Stimulated activated CD4-positive, alpha-beta T cell treated with anti-CD3 and anti-CD28 coated beads, Interleukin-15, amount 100 ng/mL, for 1 hour (primary cell): ENCODE measurements at regions not wholly inside any gene's neighbourhood (a gene's known extent, or its start where the extent isn't known, plus 50 kb on each side); places are given as distances from the start of the nearest gene placed in this dataset.
"Not testable (repeated sequence)": the region's sequence is repeated elsewhere in the genome, so short reads cannot be mapped to it uniquely, and the experiment has no call there.

Source experiments
- DNase-seq, 2 donors: peaks; one replicate each; pipeline ENCODE4 v3.0.0-alpha.2; 2020; ENCODE audit warnings: low read depth in 1 of 2, low spot score in 1 of 2

DNA sequence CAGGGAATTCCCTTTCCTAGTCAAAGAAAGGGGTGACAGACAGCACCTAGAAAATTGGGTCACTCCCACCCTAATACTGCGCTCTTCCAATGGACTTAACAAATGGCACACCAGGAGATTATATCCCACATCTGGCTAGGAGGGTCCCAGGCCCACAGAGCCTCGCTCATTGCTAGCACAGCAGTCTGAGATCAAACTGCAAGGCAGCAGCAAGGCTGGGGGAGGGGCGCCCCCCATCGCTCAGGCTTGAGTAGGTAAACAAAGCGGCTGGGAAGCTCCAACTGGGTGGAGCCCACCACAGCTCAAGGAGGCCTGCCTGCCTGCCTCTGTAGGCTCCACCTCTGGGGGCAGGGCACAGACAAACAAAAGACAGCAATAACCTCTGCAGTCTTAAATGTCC lies 1043.9 kb upstream of the GRIA3 start:
- DNase-seq, result not testable (repeated sequence)

DNA sequence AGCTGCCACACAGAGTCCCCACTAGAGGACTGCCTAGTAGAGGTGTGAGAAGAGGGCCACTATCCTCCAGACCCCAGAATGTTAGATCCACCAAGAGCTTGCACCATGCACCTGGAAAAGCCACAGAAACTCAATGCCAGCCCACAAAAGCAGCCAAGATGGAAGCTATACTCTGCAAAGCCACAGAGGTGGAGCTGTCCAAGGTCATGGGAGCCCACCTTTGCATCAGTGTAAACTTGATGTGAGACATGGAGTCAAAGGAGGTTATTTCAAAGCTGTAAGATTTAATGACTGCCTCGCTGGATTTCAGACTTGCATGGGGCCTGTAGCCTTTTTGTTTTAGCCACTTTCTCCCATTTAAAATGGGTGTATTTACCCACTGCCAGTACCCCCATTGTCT lies 1030.1 kb upstream of the GRIA3 start:
- DNase-seq, result no peak

DNA sequence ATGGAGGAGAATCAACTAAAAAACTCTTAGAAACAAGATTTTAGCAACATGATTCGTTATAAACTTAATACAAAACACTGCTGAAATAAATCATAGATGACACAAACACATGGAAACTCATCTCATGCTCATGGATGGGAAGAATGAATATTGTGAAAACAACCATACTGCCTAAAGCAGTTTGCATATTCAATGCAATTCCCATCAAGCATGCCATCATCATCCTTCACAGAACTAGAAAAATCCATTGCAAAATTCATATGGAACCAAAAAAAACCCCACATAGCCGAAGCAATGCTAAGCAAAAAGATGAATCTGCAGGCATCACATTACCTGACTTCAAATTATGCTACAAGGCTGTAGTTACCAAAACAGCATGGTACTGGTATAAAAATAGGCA lies 1015.8 kb upstream of the GRIA3 start:
- DNase-seq, result no peak

DNA sequence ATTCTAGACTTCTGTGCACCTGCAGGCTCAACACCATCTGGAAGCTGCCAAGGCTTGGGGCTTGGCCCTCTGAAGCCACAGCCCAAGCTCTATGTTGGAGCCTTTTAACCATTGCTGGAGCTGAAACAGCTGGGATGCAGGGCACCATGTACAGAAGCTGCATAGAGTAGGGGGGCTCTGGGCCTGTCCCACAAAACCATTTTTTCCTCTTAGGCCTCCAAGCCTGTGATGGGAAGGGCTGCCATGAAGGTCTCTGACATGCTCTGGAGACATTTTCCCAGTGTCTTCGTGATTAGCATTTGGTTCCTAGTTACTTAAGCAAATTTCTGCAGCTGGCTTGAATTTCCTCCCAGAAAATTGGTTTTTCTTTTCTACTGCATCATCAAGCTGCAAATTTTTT lies 999.3 kb upstream of the GRIA3 start:
- no peak for DNase-seq

DNA sequence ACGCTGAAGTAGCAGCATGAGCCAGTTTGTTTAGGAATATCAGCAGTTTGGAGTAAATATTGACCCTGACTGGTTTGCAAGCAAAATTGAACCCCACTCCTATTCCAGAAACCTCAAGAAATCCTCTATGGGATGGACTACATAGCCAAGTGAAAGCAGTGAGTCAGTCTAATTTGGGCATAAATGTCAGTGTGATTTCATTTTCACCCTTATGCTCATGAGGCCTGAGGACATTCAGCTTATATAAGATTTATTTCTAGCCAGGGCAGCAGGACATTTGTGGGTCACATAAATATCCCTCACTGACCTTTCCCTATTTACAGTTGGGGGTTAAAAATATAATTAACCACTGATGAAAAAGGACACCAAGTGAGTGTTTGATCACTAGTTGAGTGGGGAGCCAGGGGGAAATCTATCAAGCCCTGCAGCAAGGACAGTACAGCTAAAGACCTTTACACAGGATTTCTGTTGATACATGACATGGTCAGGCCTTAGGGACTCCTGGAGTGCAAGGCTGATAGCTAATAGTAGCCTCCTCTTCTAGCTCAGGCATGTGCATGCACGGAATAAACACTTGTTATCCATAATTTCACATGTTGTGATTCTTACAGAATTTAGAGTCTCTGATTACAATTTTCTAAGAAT lies 996.9 kb upstream of the GRIA3 start:
- no peak for DNase-seq

DNA sequence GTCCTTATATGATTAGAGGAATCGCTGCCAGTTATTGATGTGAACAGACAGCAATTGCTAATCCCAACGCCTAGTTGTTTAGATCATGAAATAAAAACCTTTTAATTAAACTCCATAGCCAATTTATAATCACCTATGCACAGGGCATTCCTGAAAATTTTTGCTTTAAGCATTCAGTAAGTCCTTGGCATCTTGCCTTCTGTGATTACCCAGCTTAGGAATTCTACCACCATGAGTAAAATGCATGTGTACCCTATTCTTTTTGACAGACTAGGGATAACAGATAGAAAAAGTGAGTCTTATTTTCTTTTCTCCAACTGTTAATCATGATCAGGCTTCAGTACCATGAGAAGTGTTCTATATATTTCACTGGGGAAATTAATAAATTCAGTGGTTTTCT lies 995.3 kb upstream of the GRIA3 start:
- no peak for DNase-seq

DNA sequence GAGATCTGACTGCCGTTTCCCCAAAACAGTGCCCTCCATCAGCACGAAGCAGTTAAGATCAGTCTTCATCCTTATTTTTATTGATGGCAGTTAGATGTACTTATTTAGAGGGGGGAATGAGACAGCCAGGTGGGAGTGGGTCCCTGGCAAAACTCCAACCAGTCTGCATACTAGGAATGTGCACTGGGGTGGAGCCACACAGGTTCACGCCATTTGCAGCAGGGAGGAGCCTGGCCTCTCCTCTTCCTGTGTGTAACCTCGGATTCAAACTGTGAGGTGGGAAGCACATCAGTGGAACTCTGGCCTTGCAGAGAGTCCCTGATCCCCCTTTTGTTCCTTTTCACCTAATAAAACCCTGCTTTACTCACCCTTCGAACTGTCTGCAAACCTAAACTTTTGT lies 987.7 kb upstream of the GRIA3 start:
- DNase-seq, result no peak

DNA sequence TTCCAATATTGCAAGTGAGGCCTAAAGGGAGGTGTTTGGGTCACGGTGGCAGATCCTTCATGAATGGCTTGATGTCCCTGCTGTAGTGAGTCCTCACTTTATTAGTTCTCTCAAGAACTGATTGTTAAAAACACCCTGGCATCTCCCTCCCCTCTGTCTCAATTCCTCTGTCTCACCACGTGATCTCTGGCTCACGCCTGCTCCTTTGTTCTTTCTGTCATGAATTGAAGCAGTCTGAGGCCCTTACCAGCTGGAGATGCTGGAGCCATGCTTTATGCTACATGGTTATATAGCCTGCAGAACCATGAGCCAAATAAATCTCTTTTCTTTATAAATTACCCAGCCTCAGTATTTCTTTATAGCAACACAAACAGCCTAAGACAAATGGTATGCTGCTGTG lies 980.7 kb upstream of the GRIA3 start:
- DNase-seq, result no peak

DNA sequence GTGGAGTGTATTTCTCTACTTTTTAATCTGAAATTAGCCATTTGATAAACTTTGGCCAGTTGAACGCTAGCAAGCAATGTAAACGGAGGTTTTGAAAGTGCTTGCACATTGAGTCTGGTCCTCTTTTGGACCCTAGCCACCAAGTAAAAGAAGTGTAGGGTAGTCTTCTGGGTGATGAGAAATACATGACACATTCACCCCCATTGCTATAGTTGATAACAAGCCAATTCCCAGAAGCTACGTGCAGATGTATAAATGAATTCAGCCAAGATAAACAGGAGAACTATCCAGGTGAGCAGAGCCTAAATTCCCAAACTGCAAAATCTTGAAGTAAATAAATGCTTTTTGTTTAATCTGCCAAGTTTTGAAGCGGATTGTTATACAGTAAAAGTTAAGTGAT lies 965.4 kb upstream of the GRIA3 start:
- no peak for DNase-seq

DNA sequence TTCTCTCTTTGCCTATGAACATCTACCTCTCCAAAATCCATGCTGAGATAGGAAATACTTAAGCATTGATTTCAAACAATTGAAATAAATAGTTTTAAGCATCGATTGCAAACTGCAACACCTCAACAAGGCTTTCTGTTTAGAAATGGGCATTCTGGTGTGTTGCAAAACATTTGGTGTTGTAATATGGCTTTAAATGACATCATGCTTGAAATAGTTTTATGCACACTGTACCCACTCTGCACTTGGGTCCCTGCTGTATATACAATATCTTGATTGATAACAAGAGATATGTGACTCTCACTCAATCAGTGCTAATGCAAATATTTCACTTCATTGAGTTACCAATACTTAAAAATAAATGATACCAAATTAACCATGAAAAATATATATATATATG lies 964.9 kb upstream of the GRIA3 start:
- DNase-seq, result no peak

DNA sequence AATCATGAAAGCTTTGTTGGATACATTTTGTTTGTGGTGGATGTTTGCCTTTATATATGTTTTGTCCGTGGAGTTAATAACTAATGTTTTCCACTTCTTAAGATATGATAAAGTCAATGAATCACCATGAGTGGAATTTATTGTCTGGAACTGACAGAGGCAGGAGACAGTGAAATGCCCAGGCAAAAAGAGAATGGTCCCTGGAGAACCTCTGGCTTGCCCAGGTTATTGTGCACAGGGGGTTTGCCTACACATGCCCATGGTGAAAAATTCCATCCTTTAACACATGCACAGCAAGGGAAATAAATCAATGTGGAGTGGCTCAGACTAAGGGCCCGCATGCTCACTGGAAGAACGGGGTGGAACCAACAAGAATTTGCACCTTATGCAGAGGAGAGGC lies 964.3 kb upstream of the GRIA3 start:
- no peak for DNase-seq

DNA sequence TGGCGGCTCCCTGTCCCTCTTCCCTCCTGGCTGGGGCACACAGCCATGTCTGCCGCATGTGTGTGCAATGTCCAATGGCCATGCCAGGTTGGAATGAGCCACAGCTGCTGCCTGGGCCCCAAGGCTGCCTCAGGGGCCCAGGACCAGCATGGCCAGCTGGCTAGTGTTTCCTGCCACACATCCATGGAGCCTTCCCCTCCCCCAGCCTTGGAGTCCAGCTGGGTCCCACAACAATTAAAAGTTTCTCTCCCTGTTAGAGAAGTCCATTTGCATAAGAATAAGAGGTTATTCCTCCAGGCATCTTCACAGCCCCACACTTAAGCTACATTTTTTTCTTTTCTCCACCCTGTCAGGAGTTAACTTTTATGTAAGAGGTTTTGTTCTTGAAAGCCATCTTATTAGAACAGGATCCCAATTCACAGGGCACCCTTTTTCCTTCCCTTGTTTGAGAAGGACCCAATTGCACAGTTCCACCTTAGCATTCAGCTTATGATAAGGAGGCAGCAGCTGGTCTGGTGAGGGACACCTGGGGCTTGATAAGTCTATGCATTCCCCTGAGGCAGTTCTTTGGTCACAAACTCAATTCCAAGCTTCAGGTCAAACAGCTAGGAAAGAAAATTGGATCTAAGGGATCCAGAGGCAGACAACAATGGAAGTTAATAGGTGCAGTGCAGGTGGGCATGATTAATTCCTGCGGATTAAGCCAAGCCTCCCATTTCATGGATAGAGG lies 963.3 kb upstream of the GRIA3 start:
- no peak for DNase-seq

DNA sequence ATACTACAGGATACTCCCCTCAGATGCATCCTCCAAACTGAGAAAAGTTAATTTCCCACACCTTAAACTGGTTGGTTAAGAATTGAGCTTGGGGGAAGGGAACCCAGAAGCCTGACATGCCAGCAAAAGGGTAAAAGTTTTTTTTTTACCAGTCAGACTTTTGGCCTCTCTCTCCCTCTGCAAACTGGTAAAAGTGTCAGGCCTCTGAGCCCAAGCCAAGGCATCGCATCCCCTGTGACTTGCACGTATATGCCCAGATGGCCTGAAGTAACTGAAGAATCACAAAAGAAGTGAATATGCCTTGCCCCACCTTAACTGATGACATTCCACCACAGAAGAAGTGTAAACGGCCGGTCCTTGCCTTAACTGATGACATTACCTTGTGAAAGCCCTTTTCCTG lies 962.3 kb upstream of the GRIA3 start:
- not testable (repeated sequence) for DNase-seq

DNA sequence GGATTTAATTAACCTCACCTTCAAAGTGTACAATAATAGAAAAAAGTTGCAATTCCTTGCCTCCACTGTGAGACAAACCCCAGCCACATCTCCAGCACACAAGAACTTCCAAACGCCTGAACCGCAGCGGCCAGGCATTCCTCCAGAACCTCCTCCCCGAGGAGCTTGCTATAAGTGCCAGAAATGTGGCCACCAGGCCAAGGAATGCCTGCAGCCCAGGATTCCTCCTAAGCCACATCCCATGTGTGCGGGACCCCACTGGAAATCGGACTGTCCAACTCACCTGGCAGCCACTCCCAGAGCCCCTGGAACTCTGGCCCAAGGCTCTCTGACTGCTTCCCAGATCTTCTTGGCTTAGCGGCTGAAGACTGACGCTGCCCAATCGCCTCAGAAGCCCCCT lies 959.9 kb upstream of the GRIA3 start:
- DNase-seq, result not testable (repeated sequence)

DNA sequence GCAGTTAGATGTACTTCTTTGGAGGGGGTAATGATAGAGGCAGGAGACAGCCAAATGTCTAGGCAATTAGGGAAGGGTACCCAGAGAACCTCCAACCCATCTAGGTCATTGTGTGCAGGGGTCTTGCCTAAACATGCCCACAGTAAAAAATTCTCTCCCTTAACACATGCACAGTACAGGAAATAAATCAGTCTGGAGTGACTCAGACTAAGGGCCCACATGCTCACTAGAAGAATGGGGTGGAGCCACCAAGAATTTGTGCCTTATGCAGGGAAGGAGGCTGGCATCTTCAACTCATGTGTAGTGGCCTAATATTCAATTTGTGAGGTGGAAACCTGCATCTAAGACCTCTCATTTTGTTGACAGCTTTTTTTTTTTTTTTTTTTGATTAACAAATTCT lies 945.3 kb upstream of the GRIA3 start:
- no peak for DNase-seq

DNA sequence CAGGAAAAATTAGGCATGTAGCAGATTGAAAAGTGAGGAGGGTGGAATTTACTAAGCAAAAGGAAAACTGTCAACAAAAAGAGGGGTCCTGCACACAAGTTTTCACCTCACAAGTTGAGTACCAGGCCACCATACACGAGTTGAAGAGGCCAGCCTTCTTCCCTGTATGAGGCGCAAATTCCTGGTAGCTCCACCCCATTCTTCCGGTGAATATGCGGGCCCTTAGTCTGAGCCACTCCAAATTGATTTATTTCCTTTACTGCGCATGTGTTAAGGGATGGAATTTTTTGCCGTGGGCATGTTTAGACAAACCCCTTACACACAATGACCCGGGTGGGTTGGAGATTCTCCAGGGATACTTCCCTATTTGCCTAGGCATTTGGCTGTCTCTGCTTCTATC lies 942.1 kb upstream of the GRIA3 start:
- no peak for DNase-seq

DNA sequence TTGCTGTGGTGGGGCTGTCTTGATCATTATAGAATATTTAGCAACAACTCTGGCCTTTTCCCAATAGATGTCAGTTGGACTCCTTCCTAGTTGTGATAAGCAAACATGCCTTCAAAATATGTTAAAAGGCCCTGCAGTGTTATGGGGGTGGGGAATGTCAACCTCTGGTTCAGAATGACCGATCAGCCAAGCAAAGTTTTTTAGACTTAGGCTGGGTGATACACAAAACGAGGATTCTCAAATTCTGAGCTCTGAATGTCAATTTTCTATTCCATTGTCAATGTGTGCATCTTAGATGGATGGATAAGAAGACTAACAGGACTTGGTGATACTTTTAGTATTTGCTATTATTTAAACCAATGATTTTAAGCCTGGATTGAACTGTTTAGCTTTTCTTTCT lies 940.0 kb upstream of the GRIA3 start:
- no peak for DNase-seq

DNA sequence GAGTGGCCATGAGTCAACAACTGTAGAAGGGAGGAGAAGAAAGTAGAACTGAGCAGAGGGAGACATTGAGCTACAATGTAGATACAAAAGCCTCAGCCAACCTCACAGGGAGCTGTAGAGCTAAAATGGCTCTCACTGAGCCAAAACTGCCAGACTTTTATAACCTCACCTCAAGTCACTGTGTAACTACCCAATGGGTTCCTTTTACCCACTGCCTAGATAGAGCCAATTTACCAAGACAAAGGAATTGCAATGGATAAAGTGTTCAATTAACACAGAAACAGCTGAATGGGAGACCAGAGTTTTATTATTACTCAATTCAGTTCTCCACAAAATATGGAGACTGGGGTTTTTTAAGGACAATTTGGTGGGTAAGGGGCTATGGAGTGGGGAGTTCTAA lies 938.9 kb upstream of the GRIA3 start:
- no peak for DNase-seq

DNA sequence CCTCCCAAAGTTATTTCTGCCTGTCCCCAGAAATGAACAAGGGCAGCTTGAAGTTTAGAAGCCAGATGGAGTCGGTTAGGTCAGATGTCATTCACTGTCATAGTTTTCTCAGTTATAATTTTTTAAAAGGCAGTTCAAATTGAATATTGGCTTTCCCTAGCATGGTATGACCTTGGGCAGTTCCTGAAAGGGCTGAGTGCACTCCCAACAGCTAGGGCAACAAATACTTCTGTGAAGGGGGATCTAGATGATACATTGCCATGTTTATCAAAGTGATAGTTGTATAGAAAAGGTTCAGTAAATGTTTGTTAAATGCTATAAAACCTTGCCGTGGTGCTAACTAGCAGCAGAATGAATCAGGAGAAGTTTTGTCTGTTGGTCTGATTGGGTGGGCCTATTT lies 938.1 kb upstream of the GRIA3 start:
- no peak for DNase-seq

DNA sequence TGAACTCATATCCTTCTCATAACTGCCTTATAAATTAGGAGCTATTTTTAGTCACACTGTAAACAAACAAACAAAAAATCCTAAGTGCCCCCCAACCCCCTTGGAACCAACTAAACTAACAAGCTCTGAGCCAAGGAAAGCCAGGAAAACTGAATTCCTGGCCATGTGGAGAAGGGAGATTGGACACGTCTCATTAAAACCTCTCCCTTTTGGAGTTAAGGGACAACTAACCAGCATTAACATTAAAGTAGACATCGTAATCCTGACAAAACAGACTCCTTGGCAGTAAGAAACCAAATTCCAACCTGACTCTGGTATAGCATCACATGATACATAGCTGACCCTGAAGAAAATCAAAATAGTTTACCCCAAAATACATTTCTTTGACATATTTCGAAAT lies 937.1 kb upstream of the GRIA3 start:
- no peak for DNase-seq

DNA sequence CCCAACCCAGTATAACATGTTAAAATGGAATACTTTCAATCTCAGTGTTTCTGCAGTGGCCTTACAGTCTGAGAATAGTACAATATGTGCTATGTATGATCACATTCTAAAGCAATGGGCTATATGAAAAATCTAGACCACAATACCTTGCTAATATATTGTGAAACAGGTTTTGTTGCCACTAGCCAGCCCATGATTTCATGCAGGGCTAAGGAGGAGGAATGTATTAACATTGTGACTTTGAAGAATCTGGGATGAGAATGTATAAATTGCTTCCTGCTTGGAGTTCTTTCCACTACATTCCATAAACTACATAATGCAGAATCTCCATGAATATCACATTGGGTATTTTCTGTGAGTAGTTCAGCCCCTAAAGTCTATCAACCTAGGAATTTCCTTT lies 935.4 kb upstream of the GRIA3 start:
- no peak for DNase-seq

DNA sequence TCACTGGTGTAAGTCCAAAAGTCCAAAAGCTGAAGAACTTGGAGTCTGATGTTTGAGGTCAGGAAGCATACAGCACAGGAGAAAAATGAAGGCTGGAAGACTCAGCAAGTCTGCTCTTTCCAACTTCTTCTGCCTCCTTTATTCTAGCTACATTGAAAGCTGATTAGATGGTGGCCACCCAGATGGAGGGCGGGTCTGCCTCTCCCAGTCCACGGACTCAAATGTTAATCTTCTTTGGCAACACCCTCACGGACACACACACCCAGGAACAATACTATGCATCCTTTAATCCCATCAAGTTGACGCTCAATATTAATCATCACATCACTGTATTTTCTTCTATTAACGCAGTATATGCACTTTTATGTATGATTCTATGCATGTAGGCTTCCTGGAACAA lies 931.6 kb upstream of the GRIA3 start:
- DNase-seq, result no peak

DNA sequence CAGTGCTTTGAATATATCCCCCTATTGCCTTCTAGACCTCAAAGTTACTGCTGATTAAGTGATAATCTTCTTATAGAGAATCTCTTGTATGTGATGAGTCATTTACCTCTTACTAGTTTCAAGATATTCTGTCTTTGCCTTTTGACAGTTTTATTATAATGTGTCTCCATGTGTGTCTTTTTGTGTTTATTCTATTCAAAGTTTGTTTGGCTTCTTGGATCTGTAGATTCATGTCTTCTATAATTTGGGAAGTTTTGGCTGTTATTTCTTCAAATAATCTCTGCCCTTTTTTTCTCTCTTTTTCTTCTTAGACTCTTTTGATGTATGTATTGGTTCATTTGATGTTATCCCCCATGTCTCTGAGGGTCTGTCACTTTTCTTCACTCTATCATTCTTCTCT lies 915.7 kb upstream of the GRIA3 start:
- DNase-seq, result no peak
